ENCODE measurements at regions not wholly inside any gene's neighbourhood (a gene's known extent, or its start where the extent isn't known, plus 50 kb on each side); places are given as distances from the start of the nearest gene placed in this dataset.

- Histone ChIP-seq H3K27me3 (no peaks in the 10 kb centered on the region), H3K36me3 (no peaks in the 10 kb centered on the region), H3K4me3 (no peak overlapping the region), H3K4me1 (peaks cover 0 to 14% (median 7%) of the 10 kb centered on the region in 3 donors), H3K9me3 (no peaks in the 10 kb centered on the region), H3K27ac (peak overlapping the region in 1 of 4 donors; percentile 13)
- ATAC-seq (peak; percentile 72 to 94 (median 88)), FAIRE-seq (no peak), DNase-seq (peak in 5 of 6 donors; percentile 44 to 57 (median 52))
- intact Hi-C loops (cut with DNase I): no loop called here
- TF ChIP-seq CTCF (IDR thresholded peaks at IDR 0.05): no peak
- 41 to 44% methylated on average over 3 of the region's 3 CpGs for WGBS, 2 donors
These were observed 118.7 kb downstream of the RPL22L1 start for GRCh38 chr3:170751083-170751898.

GRCh38 chr3:170750478-170750830 is 119.5 kb downstream of the RPL22L1 start:
- Histone ChIP-seq H3K27me3 (no peaks in the 10 kb centered on the region), H3K36me3 (no peaks in the 10 kb centered on the region), H3K4me3 (no peak overlapping the region), H3K4me1 (peaks cover 0 to 14% (median 7%) of the 10 kb centered on the region in 3 donors), H3K9me3 (no peaks in the 10 kb centered on the region), H3K27ac (no peak overlapping the region)
- DNase-seq (no peak), ATAC-seq (no peak), FAIRE-seq (no peak)
- WGBS, 2 donors: 87 to 93% methylated on average over 2 of the region's 2 CpGs
- intact Hi-C loops (cut with DNase I): no loop called here
- no peak for TF ChIP-seq CTCF (IDR thresholded peaks at IDR 0.05)

- intact Hi-C loops (cut with DNase I): no loop called here
- H3K4me3 ChIP-seq: no peak overlapping the region
- H3K36me3 ChIP-seq: no peaks in the 10 kb centered on the region
- no peaks in the 10 kb centered on the region for H3K27me3 ChIP-seq
- ATAC-seq: no peak
- DNase-seq: no peak
- no peak for TF ChIP-seq CTCF (IDR thresholded peaks at IDR 0.05)
- no peak overlapping the region for H3K27ac ChIP-seq
- no peak for FAIRE-seq
- H3K9me3 ChIP-seq: no peaks in the 10 kb centered on the region
- H3K4me1 ChIP-seq: peaks cover 0 to 14% (median 7%) of the 10 kb centered on the region in 3 donors
These were observed 120.1 kb downstream of the RPL22L1 start for GRCh38 chr3:170749765-170750477.

GRCh38 chr3:170749185-170749584 is 120.8 kb downstream of the RPL22L1 start:
- ATAC-seq: no peak
- peaks cover 0 to 14% (median 7%) of the 10 kb centered on the region in 3 donors for H3K4me1 ChIP-seq
- H3K9me3 ChIP-seq: no peaks in the 10 kb centered on the region
- H3K27me3 ChIP-seq: no peaks in the 10 kb centered on the region
- no peak overlapping the region for H3K4me3 ChIP-seq
- no peaks in the 10 kb centered on the region for H3K36me3 ChIP-seq
- TF ChIP-seq CTCF (IDR thresholded peaks at IDR 0.05): no peak
- H3K27ac ChIP-seq: no peak overlapping the region
- WGBS, 2 donors: 91 to 100% methylated on average over 1 of the region's 1 CpG
- FAIRE-seq: no peak
- intact Hi-C loops (cut with DNase I): no loop called here
- DNase-seq: no peak
